LNCAP (cell line): ENCODE measurements at regions not wholly inside any gene's neighbourhood (a gene's known extent, or its start where the extent isn't known, plus 50 kb on each side); places are given as distances from the start of the nearest gene placed in this dataset.

Experiments used
- CTCF ChIP-seq: fragments of 450-650 bp; IDR thresholded peaks from 2 replicates; pipeline ENCODE4 v1.5.1; 2017; ENCODE audit warnings: mild to moderate bottlenecking

- no peak for TF ChIP-seq CTCF
Observed at GRCh38 chr2:166628478-166629136, 134.6 kb upstream of the SCN7A start.

GRCh38 chr2:166627893-166628292 is 133.8 kb upstream of the SCN7A start:
- no peak for TF ChIP-seq CTCF

GRCh38 chr2:166625670-166626069 is 131.6 kb upstream of the SCN7A start:
- TF ChIP-seq CTCF, result no peak

- TF ChIP-seq CTCF, result no peak
Observed at GRCh38 chr2:166614503-166614902, 120.5 kb upstream of the SCN7A start.

- no peak for TF ChIP-seq CTCF
Observed at GRCh38 chr2:166614029-166614428, 120.0 kb upstream of the SCN7A start.

- no peak for TF ChIP-seq CTCF
Observed at GRCh38 chr2:166613226-166613625, 119.2 kb upstream of the SCN7A start.

GRCh38 chr2:166612214-166612613 is 118.2 kb upstream of the SCN7A start:
- no peak for TF ChIP-seq CTCF

GRCh38 chr2:166610913-166611305 is 116.9 kb upstream of the SCN7A start:
- no peak for TF ChIP-seq CTCF
